ENCODE measurements at regions not wholly inside any gene's neighbourhood (a gene's known extent, or its start where the extent isn't known, plus 50 kb on each side); places are given as distances from the start of the nearest gene placed in this dataset.
"Not testable (repeated sequence)": the region's sequence is repeated elsewhere in the genome, so short reads cannot be mapped to it uniquely, and the experiment has no call there.

GRCh38 chr2:52520644-52521043, 1247.0 kb upstream of the CHAC2 start:
- DNase-seq = no peak

- DNase-seq = no peak
Observed at GRCh38 chr2:52518678-52519077, 1248.9 kb upstream of the CHAC2 start.

- DNase-seq = no peak
Observed at GRCh38 chr2:52512760-52513159, 1254.8 kb upstream of the CHAC2 start.

- DNase-seq = no peak
Observed at GRCh38 chr2:52510432-52510831, 1257.2 kb upstream of the CHAC2 start.

- no peak for DNase-seq
Observed at GRCh38 chr2:52502476-52502860, 1265.1 kb upstream of the CHAC2 start.

GRCh38 chr2:52501715-52502475, 1265.7 kb upstream of the CHAC2 start:
- DNase-seq = no peak

GRCh38 chr2:52500561-52500960, 1267.0 kb upstream of the CHAC2 start:
- DNase-seq = no peak

GRCh38 chr2:52498077-52498750, 1269.4 kb upstream of the CHAC2 start:
- no peak for DNase-seq

GRCh38 chr2:52495816-52496215, 1271.8 kb upstream of the CHAC2 start:
- DNase-seq = no peak

- DNase-seq = no peak
Observed at GRCh38 chr2:52477166-52477565, 1290.4 kb upstream of the CHAC2 start.

- DNase-seq = no peak
Observed at GRCh38 chr2:52475590-52475989, 1292.0 kb upstream of the CHAC2 start.

GRCh38 chr2:52474091-52474490, 1293.5 kb upstream of the CHAC2 start:
- no peak for DNase-seq

GRCh38 chr2:52473526-52473925, 1294.1 kb upstream of the CHAC2 start:
- no peak for DNase-seq

- not testable (repeated sequence) for DNase-seq
Observed at GRCh38 chr2:52470457-52470856, 1297.1 kb upstream of the CHAC2 start.

GRCh38 chr2:52467189-52467588, 1300.4 kb upstream of the CHAC2 start:
- DNase-seq = no peak

- no peak for DNase-seq
Observed at GRCh38 chr2:52465287-52465686, 1302.3 kb upstream of the CHAC2 start.

GRCh38 chr2:52463457-52463856, 1304.1 kb upstream of the CHAC2 start:
- DNase-seq = no peak

- no peak for DNase-seq
Observed at GRCh38 chr2:52456561-52457377, 1310.8 kb upstream of the CHAC2 start.

- no peak for DNase-seq
Observed at GRCh38 chr2:52454962-52455361, 1312.6 kb upstream of the CHAC2 start.

GRCh38 chr2:52452201-52452600, 1315.4 kb upstream of the CHAC2 start:
- DNase-seq = no peak

- no peak for DNase-seq
Observed at GRCh38 chr2:52445686-52446085, 1321.9 kb upstream of the CHAC2 start.

GRCh38 chr2:52431352-52431760, 1336.2 kb upstream of the CHAC2 start:
- no peak for DNase-seq

GRCh38 chr2:52429740-52430139, 1337.9 kb upstream of the CHAC2 start:
- no peak for DNase-seq

GRCh38 chr2:52429171-52429570, 1338.4 kb upstream of the CHAC2 start:
- no peak for DNase-seq

Data from central memory CD4-positive, alpha-beta T cell (primary cell).